ENCODE measurements at regions not wholly inside any gene's neighbourhood (a gene's known extent, or its start where the extent isn't known, plus 50 kb on each side); places are given as distances from the start of the nearest gene placed in this dataset.
A peak's percentile ranks its signal among the peaks of the same experiment; 100 is the strongest.
"Not testable (repeated sequence)": the region's sequence is repeated elsewhere in the genome, so short reads cannot be mapped to it uniquely, and the experiment has no call there.

DNA sequence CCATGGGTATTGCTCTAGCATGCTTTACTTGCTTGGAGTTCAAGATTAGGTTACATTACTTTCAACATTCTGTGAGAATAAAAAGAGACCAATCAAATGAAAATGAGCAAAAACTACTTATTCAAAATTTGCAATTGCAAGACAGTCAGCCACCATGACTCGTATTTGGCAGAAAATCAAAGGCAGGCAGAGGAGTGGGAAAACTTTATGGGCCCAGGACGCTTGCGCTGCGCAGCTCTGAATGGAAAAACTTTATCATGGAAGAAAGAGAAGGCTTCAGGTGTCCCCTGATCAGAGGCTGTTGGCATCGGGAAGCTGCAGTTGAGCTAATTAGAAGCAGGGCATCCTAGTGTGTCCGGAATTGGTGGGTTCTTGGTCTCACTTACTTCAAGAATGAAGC, 250.6 kb downstream of the USP46 start:
- no peak overlapping the region for H3K27ac ChIP-seq
- DNase-seq (no peak), ATAC-seq (no peak)
- WGBS, 2 donors: 65 to 79% methylated on average over 6 of the region's 6 CpGs
- peaks cover 0 to 17% (median 0%) of the 10 kb centered on the region in 9 donors for H3K4me1 ChIP-seq
- H3K27me3 ChIP-seq: no peaks in the 10 kb centered on the region
- no peak overlapping the region for H3K4me3 ChIP-seq
- TF ChIP-seq, protein P1, sequence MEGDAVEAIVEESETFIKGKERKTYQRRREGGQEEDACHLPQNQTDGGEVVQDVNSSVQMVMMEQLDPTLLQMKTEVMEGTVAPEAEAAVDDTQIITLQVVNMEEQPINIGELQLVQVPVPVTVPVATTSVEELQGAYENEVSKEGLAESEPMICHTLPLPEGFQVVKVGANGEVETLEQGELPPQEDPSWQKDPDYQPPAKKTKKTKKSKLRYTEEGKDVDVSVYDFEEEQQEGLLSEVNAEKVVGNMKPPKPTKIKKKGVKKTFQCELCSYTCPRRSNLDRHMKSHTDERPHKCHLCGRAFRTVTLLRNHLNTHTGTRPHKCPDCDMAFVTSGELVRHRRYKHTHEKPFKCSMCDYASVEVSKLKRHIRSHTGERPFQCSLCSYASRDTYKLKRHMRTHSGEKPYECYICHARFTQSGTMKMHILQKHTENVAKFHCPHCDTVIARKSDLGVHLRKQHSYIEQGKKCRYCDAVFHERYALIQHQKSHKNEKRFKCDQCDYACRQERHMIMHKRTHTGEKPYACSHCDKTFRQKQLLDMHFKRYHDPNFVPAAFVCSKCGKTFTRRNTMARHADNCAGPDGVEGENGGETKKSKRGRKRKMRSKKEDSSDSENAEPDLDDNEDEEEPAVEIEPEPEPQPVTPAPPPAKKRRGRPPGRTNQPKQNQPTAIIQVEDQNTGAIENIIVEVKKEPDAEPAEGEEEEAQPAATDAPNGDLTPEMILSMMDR (IDR thresholded peaks at IDR 0.05): no peak
- H3K36me3 ChIP-seq: no peaks in the 10 kb centered on the region
- intact Hi-C loops (cut with DNase I): loop anchor here in 1 of 10 donors (10.0 kb wide), 1 partner anchor 126 kb away; no protein-coding TSS in a partner anchor
- H3K9me3 ChIP-seq: peaks cover 0 to 27% (median 0%) of the 10 kb centered on the region in 11 donors

DNA sequence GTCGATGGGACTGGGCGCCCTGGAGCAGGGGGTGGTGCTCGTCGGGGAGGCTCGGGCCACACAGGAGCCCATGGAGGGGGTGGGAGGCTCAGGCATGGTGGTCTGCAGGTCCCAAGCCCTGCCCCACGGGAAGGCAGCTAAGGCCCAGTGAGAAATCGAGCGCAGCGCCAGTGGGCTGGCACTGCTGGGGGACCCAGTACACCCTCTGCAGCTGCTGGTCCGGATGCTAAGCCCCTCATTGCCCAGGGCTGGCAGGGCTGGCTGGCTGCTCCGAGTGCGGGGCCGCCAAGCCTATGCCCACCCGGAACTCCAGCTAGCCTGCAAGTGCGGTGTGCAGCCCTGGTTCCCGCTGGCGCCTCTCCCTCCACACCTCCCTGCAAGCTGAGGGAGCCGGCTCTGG, 249.3 kb downstream of the USP46 start:
- H3K4me1 ChIP-seq: peaks cover 0 to 17% (median 0%) of the 10 kb centered on the region in 9 donors
- intact Hi-C loops (cut with DNase I): loop anchor here in 1 of 10 donors (10.0 kb wide), 1 partner anchor 125 kb away; no protein-coding TSS in a partner anchor
- DNase-seq, ATAC-seq, H3K36me3 ChIP-seq, H3K27ac ChIP-seq, H3K4me3 ChIP-seq, H3K27me3 ChIP-seq: not testable (repeated sequence)
- 95 to 96% methylated on average over 17 to 18 of the region's 18 CpGs for WGBS, 2 donors
- H3K9me3 ChIP-seq: peaks cover 0 to 27% (median 0%) of the 10 kb centered on the region in 11 donors

DNA sequence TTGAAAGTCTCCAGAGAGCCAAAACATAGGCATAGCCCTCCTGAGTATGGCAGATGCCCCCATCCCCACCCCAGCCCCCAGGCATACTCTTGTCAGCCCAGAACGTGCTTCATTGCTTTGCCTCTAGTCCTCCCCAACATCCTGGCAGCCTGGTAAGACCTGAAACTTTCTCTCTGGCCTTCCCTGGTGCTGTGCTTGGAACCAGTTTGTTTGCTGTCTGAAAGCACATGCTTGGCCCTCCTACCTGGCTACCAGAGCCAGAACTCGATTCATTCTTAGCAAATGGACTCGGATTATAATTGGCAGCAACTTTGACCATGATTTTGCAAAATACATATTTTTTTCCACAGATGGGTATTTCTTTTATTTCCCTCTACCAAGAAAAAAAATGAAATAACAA, 248.1 kb downstream of the USP46 start:
- peak in 2 of 8 donors; percentile 22 to 62 for ATAC-seq
- peaks cover 0 to 17% (median 0%) of the 10 kb centered on the region in 9 donors for H3K4me1 ChIP-seq
- no peaks in the 10 kb centered on the region for H3K36me3 ChIP-seq
- no peak for DNase-seq
- peaks cover 0 to 27% (median 0%) of the 10 kb centered on the region in 11 donors for H3K9me3 ChIP-seq
- TF ChIP-seq, protein P1 (IDR thresholded peaks at IDR 0.05): no peak
- H3K4me3 ChIP-seq: no peak overlapping the region
- H3K27ac ChIP-seq: peak overlapping the region in 1 of 10 donors; percentile 21
- intact Hi-C loops (cut with DNase I): no loop called here
- no peaks in the 10 kb centered on the region for H3K27me3 ChIP-seq
- WGBS, 2 donors: 67 to 80% methylated on average over 3 of the region's 3 CpGs

DNA sequence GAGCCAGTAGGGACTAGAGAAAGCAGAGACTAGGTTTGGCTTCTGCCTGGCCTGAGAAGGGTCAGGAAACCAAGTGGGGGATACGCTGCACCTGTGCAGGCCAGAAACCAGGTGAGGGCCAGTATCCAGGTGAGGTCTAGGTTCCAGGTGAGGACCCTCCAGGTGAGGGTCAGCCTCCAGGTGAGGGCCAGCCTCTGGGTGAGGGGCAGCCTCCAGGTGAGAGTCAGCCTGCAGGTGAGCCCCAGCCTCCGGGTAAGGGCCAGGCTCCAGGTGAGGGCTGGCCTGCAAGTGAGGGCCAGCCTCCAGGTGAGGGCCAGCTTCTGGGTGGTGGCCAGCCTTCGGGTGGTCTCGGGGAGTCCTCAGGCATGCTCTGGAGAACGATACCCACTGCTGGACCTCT, 238.8 kb downstream of the USP46 start:
- ATAC-seq (peak in 2 of 8 donors; percentile 15 to 57), DNase-seq (no peak)
- 96 to 97% methylated on average over 5 of the region's 5 CpGs for WGBS, 2 donors
- Histone ChIP-seq H3K4me1 (no peaks in the 10 kb centered on the region), H3K4me3 (no peak overlapping the region), H3K36me3 (no peaks in the 10 kb centered on the region), H3K27ac (no peak overlapping the region), H3K27me3 (no peaks in the 10 kb centered on the region), H3K9me3 (peaks cover 0 to 11% (median 0%) of the 10 kb centered on the region in 11 donors)
- TF ChIP-seq, protein P1 (IDR thresholded peaks at IDR 0.05): no peak
- intact Hi-C loops (cut with DNase I): no loop called here

GRCh38 chr4:52421811-52422213, 237.3 kb downstream of the USP46 start:
- peak in 6 of 8 donors; percentile 21 to 77 (median 60) for ATAC-seq
- intact Hi-C loops (cut with DNase I): no loop called here
- Histone ChIP-seq H3K27ac (no peak overlapping the region), H3K9me3 (peaks cover 0 to 11% (median 0%) of the 10 kb centered on the region in 11 donors), H3K4me1 (no peaks in the 10 kb centered on the region), H3K36me3 (no peaks in the 10 kb centered on the region), H3K4me3 (no peak overlapping the region), H3K27me3 (no peaks in the 10 kb centered on the region)
- DNase-seq: no peak
- TF ChIP-seq, protein P1 (IDR thresholded peaks at IDR 0.05): no peak

All from heart right ventricle (tissue), 16 donors.